WTC11 (cell line): ENCODE measurements at regions not wholly inside any gene's neighbourhood (a gene's known extent, or its start where the extent isn't known, plus 50 kb on each side); places are given as distances from the start of the nearest gene placed in this dataset.

ENCODE experiments used
- ATAC-seq: fragments of 200-7000 bp; cut with Tn5 transposase; 2 replicates; pipeline ENCODE4 v1.10.0; 2021; ENCODE audit warnings: mild to moderate bottlenecking, moderate library complexity
- CTCF ChIA-PET: fragments of 300-600 bp; sonication (Branson Sonifier 250); formaldehyde crosslinking; loops from one replicate; lab custom pipeline; 2021; ENCODE audit warnings: antibody characterized with exemption; lab: Charles Lee
- POLR2A ChIA-PET: fragments of 350-600 bp; sonication (Branson Sonifier 250); formaldehyde crosslinking; loops from one replicate; lab custom pipeline; 2021; ENCODE audit warnings: antibody characterized with exemption; lab: Charles Lee
- DNase-seq: peaks from one replicate; pipeline ENCODE4 v3.0.0; 2021; ENCODE audit warnings: low spot score
- H3K27ac Mint-ChIP-seq: 2 replicates; pipeline ENCODE4 v1.8.0; 2021; ENCODE audit warnings: mixed read lengths
- H3K27me3 Mint-ChIP-seq: 2 replicates; pipeline ENCODE4 v1.8.0; 2021; ENCODE audit warnings: low read depth, mild to moderate bottlenecking, moderate library complexity, mixed read lengths
- H3K36me3 Mint-ChIP-seq: 2 replicates; pipeline ENCODE4 v1.8.0; 2021; ENCODE audit warnings: mixed read lengths
- H3K4me1 Mint-ChIP-seq: 2 replicates; pipeline ENCODE4 v1.8.0; 2022; ENCODE audit warnings: mixed read lengths
- H3K4me3 Mint-ChIP-seq: 2 replicates; pipeline ENCODE4 v1.8.0; 2021; ENCODE audit warnings: mild to moderate bottlenecking, moderate library complexity, mixed read lengths
- H3K9me3 Mint-ChIP-seq: 2 replicates; pipeline ENCODE4 v1.8.0; 2021; ENCODE audit warnings: mixed read lengths
- FOXJ3 ChIP-seq: sonication (generic); formaldehyde crosslinking; IDR thresholded peaks from 2 replicates; pipeline ENCODE4 v1.9.0; 2021; ENCODE audit warnings: missing genetic modification reagents, mild to moderate bottlenecking, borderline replicate concordance
- KAT7 ChIP-seq: sonication (generic); formaldehyde crosslinking; IDR thresholded peaks from 2 replicates; pipeline ENCODE4 v1.8.1; 2023; ENCODE audit warnings: missing genetic modification reagents, mild to moderate bottlenecking, borderline replicate concordance
- MXD4 ChIP-seq: fragments of 250-450 bp; sonication (Bioruptor Pico); IDR thresholded peaks from 2 replicates; pipeline ENCODE4 v1.8.0; 2021; ENCODE audit warnings: mild to moderate bottlenecking, moderate library complexity, borderline replicate concordance
- NFE2L1 ChIP-seq: sonication (generic); formaldehyde crosslinking; IDR thresholded peaks from 2 replicates; pipeline ENCODE4 v1.8.1; 2023; ENCODE audit warnings: missing genetic modification reagents
- RELA ChIP-seq: sonication (generic); formaldehyde crosslinking; IDR thresholded peaks from 2 replicates; pipeline ENCODE4 v1.8.1; 2022; ENCODE audit warnings: missing genetic modification reagents, mild to moderate bottlenecking, borderline replicate concordance
- TEAD4 ChIP-seq: sonication (generic); formaldehyde crosslinking; IDR thresholded peaks from 2 replicates; pipeline ENCODE4 v1.8.0; 2022; ENCODE audit warnings: mild to moderate bottlenecking, missing genetic modification reagents
- USF2 ChIP-seq: sonication (generic); formaldehyde crosslinking; IDR thresholded peaks from 2 replicates; pipeline ENCODE4 v1.8.1; 2023; ENCODE audit warnings: mild to moderate bottlenecking, missing genetic modification reagents, moderate library complexity
- ZBTB21 ChIP-seq: sonication (generic); formaldehyde crosslinking; IDR thresholded peaks from 2 replicates; pipeline ENCODE4 v1.8.1; 2023; ENCODE audit warnings: mild to moderate bottlenecking, missing genetic modification reagents, borderline replicate concordance
- ZNF396 ChIP-seq: fragments of 250-450 bp; sonication (Bioruptor Pico); IDR thresholded peaks from 2 replicates; pipeline ENCODE4 v1.8.0; 2021; ENCODE audit warnings: mild to moderate bottlenecking, moderate library complexity, borderline replicate concordance
- ZNF416 ChIP-seq: fragments of 250-450 bp; sonication (Bioruptor Pico); IDR thresholded peaks from 2 replicates; pipeline ENCODE4 v1.9.0; 2021; ENCODE audit warnings: mild to moderate bottlenecking, inconsistent platforms
- TF ChIP-seq, protein P1 (sequence below): sonication (generic); formaldehyde crosslinking; IDR thresholded peaks from 2 replicates; pipeline ENCODE4 v1.8.0; 2022; ENCODE audit warnings: mild to moderate bottlenecking, missing genetic modification reagents
- TF ChIP-seq, protein P2 (sequence below): sonication (generic); formaldehyde crosslinking; IDR thresholded peaks from 2 replicates; pipeline ENCODE4 v1.8.1; 2023; ENCODE audit warnings: mild to moderate bottlenecking, missing genetic modification reagents, borderline replicate concordance
- TF ChIP-seq, protein P3 (sequence below): sonication (generic); formaldehyde crosslinking; conservative IDR thresholded peaks from 2 replicates; pipeline ENCODE4 v1.8.1; 2022; ENCODE audit warnings: mild to moderate bottlenecking, missing genetic modification reagents
- TF ChIP-seq, protein P4 (sequence below): sonication (generic); formaldehyde crosslinking; conservative IDR thresholded peaks from 2 replicates; pipeline ENCODE4 v1.8.1; 2023; ENCODE audit warnings: mild to moderate bottlenecking, low read depth, missing genetic modification reagents, moderate library complexity
- TF ChIP-seq, protein P5 (sequence below): sonication (generic); formaldehyde crosslinking; IDR thresholded peaks from 2 replicates; pipeline ENCODE4 v1.8.1; 2023; ENCODE audit warnings: mild to moderate bottlenecking, missing genetic modification reagents
- TF ChIP-seq, protein P6 (sequence below): sonication (generic); formaldehyde crosslinking; IDR thresholded peaks from 2 replicates; pipeline ENCODE4 v1.8.0; 2022; ENCODE audit warnings: mild to moderate bottlenecking, missing genetic modification reagents
- TF ChIP-seq, protein P7 (sequence below): fragments of 250-450 bp; sonication (Bioruptor Pico); IDR thresholded peaks from 2 replicates; pipeline ENCODE4 v1.9.0; 2021; ENCODE audit warnings: mild to moderate bottlenecking, borderline replicate concordance

- peaks cover 7% of the 10 kb centered on the region for H3K4me1 Mint-ChIP-seq
- ChIA-PET POLR2A (no interaction called here), CTCF (interaction anchor here (1.3 to 2.9 kb wide), 3 partner anchors 17 to 397 kb away, joined by 3 to 22 read pairs (median 6); no protein-coding TSS in a partner anchor)
- H3K4me3 Mint-ChIP-seq = no peak overlapping the region
- H3K27me3 Mint-ChIP-seq = peaks cover 99% of the 10 kb centered on the region
- H3K9me3 Mint-ChIP-seq = no peaks in the 10 kb centered on the region
- DNase-seq (no peak), ATAC-seq (no peak)
- H3K27ac Mint-ChIP-seq = no peak overlapping the region
- TF ChIP-seq, protein P1, sequence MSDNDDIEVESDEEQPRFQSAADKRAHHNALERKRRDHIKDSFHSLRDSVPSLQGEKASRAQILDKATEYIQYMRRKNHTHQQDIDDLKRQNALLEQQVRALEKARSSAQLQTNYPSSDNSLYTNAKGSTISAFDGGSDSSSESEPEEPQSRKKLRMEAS (CRISPR knock-in tag) = no peak
- TF ChIP-seq, protein P2, sequence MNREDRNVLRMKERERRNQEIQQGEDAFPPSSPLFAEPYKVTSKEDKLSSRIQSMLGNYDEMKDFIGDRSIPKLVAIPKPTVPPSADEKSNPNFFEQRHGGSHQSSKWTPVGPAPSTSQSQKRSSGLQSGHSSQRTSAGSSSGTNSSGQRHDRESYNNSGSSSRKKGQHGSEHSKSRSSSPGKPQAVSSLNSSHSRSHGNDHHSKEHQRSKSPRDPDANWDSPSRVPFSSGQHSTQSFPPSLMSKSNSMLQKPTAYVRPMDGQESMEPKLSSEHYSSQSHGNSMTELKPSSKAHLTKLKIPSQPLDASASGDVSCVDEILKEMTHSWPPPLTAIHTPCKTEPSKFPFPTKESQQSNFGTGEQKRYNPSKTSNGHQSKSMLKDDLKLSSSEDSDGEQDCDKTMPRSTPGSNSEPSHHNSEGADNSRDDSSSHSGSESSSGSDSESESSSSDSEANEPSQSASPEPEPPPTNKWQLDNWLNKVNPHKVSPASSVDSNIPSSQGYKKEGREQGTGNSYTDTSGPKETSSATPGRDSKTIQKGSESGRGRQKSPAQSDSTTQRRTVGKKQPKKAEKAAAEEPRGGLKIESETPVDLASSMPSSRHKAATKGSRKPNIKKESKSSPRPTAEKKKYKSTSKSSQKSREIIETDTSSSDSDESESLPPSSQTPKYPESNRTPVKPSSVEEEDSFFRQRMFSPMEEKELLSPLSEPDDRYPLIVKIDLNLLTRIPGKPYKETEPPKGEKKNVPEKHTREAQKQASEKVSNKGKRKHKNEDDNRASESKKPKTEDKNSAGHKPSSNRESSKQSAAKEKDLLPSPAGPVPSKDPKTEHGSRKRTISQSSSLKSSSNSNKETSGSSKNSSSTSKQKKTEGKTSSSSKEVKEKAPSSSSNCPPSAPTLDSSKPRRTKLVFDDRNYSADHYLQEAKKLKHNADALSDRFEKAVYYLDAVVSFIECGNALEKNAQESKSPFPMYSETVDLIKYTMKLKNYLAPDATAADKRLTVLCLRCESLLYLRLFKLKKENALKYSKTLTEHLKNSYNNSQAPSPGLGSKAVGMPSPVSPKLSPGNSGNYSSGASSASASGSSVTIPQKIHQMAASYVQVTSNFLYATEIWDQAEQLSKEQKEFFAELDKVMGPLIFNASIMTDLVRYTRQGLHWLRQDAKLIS (CRISPR knock-in tag) = no peak
- no peak for TF ChIP-seq ZBTB21 (CRISPR knock-in tag)
- no peak for TF ChIP-seq TEAD4 (CRISPR knock-in tag)
- TF ChIP-seq, protein P3, sequence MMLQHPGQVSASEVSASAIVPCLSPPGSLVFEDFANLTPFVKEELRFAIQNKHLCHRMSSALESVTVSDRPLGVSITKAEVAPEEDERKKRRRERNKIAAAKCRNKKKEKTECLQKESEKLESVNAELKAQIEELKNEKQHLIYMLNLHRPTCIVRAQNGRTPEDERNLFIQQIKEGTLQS (CRISPR knock-in tag) = no peak
- TF ChIP-seq FOXJ3 (CRISPR knock-in tag) = no peak
- TF ChIP-seq, protein P4, sequence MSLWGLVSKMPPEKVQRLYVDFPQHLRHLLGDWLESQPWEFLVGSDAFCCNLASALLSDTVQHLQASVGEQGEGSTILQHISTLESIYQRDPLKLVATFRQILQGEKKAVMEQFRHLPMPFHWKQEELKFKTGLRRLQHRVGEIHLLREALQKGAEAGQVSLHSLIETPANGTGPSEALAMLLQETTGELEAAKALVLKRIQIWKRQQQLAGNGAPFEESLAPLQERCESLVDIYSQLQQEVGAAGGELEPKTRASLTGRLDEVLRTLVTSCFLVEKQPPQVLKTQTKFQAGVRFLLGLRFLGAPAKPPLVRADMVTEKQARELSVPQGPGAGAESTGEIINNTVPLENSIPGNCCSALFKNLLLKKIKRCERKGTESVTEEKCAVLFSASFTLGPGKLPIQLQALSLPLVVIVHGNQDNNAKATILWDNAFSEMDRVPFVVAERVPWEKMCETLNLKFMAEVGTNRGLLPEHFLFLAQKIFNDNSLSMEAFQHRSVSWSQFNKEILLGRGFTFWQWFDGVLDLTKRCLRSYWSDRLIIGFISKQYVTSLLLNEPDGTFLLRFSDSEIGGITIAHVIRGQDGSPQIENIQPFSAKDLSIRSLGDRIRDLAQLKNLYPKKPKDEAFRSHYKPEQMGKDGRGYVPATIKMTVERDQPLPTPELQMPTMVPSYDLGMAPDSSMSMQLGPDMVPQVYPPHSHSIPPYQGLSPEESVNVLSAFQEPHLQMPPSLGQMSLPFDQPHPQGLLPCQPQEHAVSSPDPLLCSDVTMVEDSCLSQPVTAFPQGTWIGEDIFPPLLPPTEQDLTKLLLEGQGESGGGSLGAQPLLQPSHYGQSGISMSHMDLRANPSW = no peak
- no peak for TF ChIP-seq KAT7
- TF ChIP-seq, protein P5, sequence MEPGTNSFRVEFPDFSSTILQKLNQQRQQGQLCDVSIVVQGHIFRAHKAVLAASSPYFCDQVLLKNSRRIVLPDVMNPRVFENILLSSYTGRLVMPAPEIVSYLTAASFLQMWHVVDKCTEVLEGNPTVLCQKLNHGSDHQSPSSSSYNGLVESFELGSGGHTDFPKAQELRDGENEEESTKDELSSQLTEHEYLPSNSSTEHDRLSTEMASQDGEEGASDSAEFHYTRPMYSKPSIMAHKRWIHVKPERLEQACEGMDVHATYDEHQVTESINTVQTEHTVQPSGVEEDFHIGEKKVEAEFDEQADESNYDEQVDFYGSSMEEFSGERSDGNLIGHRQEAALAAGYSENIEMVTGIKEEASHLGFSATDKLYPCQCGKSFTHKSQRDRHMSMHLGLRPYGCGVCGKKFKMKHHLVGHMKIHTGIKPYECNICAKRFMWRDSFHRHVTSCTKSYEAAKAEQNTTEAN (CRISPR knock-in tag) = no peak
- TF ChIP-seq ZNF416 (CRISPR knock-in tag) = no peak
- TF ChIP-seq, protein P6, sequence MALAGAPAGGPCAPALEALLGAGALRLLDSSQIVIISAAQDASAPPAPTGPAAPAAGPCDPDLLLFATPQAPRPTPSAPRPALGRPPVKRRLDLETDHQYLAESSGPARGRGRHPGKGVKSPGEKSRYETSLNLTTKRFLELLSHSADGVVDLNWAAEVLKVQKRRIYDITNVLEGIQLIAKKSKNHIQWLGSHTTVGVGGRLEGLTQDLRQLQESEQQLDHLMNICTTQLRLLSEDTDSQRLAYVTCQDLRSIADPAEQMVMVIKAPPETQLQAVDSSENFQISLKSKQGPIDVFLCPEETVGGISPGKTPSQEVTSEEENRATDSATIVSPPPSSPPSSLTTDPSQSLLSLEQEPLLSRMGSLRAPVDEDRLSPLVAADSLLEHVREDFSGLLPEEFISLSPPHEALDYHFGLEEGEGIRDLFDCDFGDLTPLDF (CRISPR knock-in tag) = no peak
- TF ChIP-seq RELA = no peak
- H3K36me3 Mint-ChIP-seq = no peaks in the 10 kb centered on the region
These were observed 65.6 kb upstream of the VPREB1 start for GRCh38 chr22:22178992-22179391.

GRCh38 chr22:22178355-22178965 lies 66.1 kb upstream of the VPREB1 start:
- ATAC-seq (no peak), DNase-seq (no peak)
- H3K9me3 Mint-ChIP-seq = no peaks in the 10 kb centered on the region
- ChIA-PET POLR2A (no interaction called here), CTCF (interaction anchor here (1.2 to 2.9 kb wide), 4 partner anchors 17 to 398 kb away, joined by 3 to 22 read pairs (median 5); no protein-coding TSS in a partner anchor)
- no peaks in the 10 kb centered on the region for H3K36me3 Mint-ChIP-seq
- peaks cover 7% of the 10 kb centered on the region for H3K4me1 Mint-ChIP-seq
- peaks cover 99% of the 10 kb centered on the region for H3K27me3 Mint-ChIP-seq
- H3K27ac Mint-ChIP-seq = no peak overlapping the region
- no peak overlapping the region for H3K4me3 Mint-ChIP-seq
- TF ChIP-seq NFE2L1 (CRISPR knock-in tag) (no peak), ZNF396 (no peak), ZBTB21 (CRISPR knock-in tag) (no peak), USF2 (CRISPR knock-in tag) (no peak), MXD4 (CRISPR knock-in tag) (no peak), ZNF416 (CRISPR knock-in tag) (no peak)
- TF ChIP-seq, protein P5 (CRISPR knock-in tag) = no peak
- TF ChIP-seq, protein P7, sequence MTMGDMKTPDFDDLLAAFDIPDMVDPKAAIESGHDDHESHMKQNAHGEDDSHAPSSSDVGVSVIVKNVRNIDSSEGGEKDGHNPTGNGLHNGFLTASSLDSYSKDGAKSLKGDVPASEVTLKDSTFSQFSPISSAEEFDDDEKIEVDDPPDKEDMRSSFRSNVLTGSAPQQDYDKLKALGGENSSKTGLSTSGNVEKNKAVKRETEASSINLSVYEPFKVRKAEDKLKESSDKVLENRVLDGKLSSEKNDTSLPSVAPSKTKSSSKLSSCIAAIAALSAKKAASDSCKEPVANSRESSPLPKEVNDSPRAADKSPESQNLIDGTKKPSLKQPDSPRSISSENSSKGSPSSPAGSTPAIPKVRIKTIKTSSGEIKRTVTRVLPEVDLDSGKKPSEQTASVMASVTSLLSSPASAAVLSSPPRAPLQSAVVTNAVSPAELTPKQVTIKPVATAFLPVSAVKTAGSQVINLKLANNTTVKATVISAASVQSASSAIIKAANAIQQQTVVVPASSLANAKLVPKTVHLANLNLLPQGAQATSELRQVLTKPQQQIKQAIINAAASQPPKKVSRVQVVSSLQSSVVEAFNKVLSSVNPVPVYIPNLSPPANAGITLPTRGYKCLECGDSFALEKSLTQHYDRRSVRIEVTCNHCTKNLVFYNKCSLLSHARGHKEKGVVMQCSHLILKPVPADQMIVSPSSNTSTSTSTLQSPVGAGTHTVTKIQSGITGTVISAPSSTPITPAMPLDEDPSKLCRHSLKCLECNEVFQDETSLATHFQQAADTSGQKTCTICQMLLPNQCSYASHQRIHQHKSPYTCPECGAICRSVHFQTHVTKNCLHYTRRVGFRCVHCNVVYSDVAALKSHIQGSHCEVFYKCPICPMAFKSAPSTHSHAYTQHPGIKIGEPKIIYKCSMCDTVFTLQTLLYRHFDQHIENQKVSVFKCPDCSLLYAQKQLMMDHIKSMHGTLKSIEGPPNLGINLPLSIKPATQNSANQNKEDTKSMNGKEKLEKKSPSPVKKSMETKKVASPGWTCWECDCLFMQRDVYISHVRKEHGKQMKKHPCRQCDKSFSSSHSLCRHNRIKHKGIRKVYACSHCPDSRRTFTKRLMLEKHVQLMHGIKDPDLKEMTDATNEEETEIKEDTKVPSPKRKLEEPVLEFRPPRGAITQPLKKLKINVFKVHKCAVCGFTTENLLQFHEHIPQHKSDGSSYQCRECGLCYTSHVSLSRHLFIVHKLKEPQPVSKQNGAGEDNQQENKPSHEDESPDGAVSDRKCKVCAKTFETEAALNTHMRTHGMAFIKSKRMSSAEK (CRISPR knock-in tag) = no peak
